ENCODE measurements at regions not wholly inside any gene's neighbourhood (a gene's known extent, or its start where the extent isn't known, plus 50 kb on each side); places are given as distances from the start of the nearest gene placed in this dataset.
"Not testable (repeated sequence)": the region's sequence is repeated elsewhere in the genome, so short reads cannot be mapped to it uniquely, and the experiment has no call there.

DNA sequence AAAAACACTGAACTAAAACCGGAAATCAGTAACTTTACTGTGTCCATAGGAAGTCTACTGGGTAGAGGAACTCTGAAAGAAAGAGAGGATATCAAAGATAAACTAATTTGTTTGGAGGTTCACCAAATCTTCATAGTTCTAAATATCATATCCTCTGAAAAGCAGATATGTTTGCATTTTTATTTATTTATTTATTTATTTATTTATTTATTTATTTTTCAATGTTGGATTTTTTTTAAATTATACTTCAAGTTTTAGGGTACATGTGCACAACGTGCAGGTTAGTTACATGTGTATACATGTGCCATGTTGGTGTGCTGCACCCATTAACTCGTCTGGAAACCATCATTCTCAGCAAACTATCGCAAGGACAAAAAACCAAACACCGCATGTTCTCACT, 813.7 kb downstream of the EPHA4 start:
- TF ChIP-seq POLR2A, POLR2AphosphoS5 (IDR thresholded peaks at IDR 0.05): not testable (repeated sequence)
- TF ChIP-seq, protein P1, sequence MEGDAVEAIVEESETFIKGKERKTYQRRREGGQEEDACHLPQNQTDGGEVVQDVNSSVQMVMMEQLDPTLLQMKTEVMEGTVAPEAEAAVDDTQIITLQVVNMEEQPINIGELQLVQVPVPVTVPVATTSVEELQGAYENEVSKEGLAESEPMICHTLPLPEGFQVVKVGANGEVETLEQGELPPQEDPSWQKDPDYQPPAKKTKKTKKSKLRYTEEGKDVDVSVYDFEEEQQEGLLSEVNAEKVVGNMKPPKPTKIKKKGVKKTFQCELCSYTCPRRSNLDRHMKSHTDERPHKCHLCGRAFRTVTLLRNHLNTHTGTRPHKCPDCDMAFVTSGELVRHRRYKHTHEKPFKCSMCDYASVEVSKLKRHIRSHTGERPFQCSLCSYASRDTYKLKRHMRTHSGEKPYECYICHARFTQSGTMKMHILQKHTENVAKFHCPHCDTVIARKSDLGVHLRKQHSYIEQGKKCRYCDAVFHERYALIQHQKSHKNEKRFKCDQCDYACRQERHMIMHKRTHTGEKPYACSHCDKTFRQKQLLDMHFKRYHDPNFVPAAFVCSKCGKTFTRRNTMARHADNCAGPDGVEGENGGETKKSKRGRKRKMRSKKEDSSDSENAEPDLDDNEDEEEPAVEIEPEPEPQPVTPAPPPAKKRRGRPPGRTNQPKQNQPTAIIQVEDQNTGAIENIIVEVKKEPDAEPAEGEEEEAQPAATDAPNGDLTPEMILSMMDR (IDR thresholded peaks at IDR 0.05) = not testable (repeated sequence)
